ENCODE measurements at regions not wholly inside any gene's neighbourhood (a gene's known extent, or its start where the extent isn't known, plus 50 kb on each side); places are given as distances from the start of the nearest gene placed in this dataset.

DNA sequence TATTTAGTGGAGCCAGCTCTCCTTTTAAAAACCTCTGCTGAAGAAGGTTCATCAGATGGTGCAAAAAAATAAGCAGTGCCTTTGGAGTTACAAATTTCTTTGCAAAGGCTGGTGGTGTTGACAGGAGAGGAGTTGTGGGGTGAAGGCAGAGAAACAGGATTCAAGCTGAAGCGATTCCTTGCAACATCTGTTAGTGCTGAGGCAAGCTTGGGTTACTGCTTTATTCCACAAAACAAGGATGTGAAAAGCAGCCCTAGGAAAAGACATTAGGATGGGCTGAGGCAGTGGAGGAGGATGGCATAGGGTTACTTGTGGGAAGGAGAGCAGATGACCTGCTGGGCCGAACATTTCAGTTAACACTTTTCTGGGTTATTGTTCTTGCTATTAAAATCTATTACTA is 390.7 kb downstream of the DLEU7 start:
- TF ChIP-seq, protein P1, sequence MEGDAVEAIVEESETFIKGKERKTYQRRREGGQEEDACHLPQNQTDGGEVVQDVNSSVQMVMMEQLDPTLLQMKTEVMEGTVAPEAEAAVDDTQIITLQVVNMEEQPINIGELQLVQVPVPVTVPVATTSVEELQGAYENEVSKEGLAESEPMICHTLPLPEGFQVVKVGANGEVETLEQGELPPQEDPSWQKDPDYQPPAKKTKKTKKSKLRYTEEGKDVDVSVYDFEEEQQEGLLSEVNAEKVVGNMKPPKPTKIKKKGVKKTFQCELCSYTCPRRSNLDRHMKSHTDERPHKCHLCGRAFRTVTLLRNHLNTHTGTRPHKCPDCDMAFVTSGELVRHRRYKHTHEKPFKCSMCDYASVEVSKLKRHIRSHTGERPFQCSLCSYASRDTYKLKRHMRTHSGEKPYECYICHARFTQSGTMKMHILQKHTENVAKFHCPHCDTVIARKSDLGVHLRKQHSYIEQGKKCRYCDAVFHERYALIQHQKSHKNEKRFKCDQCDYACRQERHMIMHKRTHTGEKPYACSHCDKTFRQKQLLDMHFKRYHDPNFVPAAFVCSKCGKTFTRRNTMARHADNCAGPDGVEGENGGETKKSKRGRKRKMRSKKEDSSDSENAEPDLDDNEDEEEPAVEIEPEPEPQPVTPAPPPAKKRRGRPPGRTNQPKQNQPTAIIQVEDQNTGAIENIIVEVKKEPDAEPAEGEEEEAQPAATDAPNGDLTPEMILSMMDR (IDR thresholded peaks at IDR 0.05) = no peak
- no peak for TF ChIP-seq POLR2A (IDR thresholded peaks at IDR 0.05)
